Neural progenitor cell (in vitro differentiated cells): ENCODE measurements at regions not wholly inside any gene's neighbourhood (a gene's known extent, or its start where the extent isn't known, plus 50 kb on each side); places are given as distances from the start of the nearest gene placed in this dataset.

Experiments used
- DNase-seq: peaks from one replicate; pipeline ENCODE4 v3.0.0-alpha.2; 2016; ENCODE audit warnings: low spot score
- H2AFZ ChIP-seq: fragments of 200-600 bp; sonication (generic); replicated peaks from 2 replicates; pipeline ENCODE4 v1.6.1; 2016; ENCODE audit warnings: antibody characterized with exemption
- H3F3A ChIP-seq: fragments of 200-600 bp; sonication (generic); 2 replicates; pipeline ENCODE4 v1.6.1; 2016; ENCODE audit warnings: antibody characterized with exemption, low read depth
- H3K27ac ChIP-seq: fragments of 200-600 bp; sonication (generic); 2 replicates; pipeline ENCODE4 v1.5.1; 2016; ENCODE audit warnings: mild to moderate bottlenecking
- H3K27me3 ChIP-seq: fragments of 200-600 bp; sonication (generic); 2 replicates; pipeline ENCODE4 v1.6.1; 2016; ENCODE audit warnings: mild to moderate bottlenecking, moderate library complexity
- H3K36me3 ChIP-seq: fragments of 200-600 bp; sonication (generic); 2 replicates; pipeline ENCODE4 v1.5.1; 2016
- H3K4me1 ChIP-seq: fragments of 200-600 bp; sonication (generic); 2 replicates; pipeline ENCODE4 v1.6.1; 2016; ENCODE audit warnings: mixed run types
- H3K4me2 ChIP-seq: fragments of 200-600 bp; sonication (generic); 2 replicates; pipeline ENCODE4 v1.6.1; 2016
- H3K4me3 ChIP-seq: fragments of 200-600 bp; sonication (generic); 2 replicates; pipeline ENCODE4 v1.5.1; 2016
- H3K79me2 ChIP-seq: fragments of 200-600 bp; sonication (generic); 2 replicates; pipeline ENCODE4 v1.6.1; 2016; ENCODE audit warnings: low read depth
- H3K9ac ChIP-seq: fragments of 200-600 bp; sonication (generic); 2 replicates; pipeline ENCODE4 v1.6.1; 2016
- H3K9me3 ChIP-seq: fragments of 200-600 bp; sonication (generic); 2 replicates; pipeline ENCODE4 v1.5.1; 2016; ENCODE audit warnings: low read depth
- H4K20me1 ChIP-seq: fragments of 200-600 bp; sonication (generic); 2 replicates; pipeline ENCODE4 v1.6.1; 2016; ENCODE audit warnings: low read depth
- H3K27ac Mint-ChIP-seq: 3 replicates; pipeline ENCODE4 v1.8.0; 2021; ENCODE audit warnings: mixed read lengths
- H3K27me3 Mint-ChIP-seq: 2 replicates; pipeline ENCODE4 v1.8.0; 2022; ENCODE audit warnings: low read depth, mild to moderate bottlenecking, inconsistent platforms, moderate library complexity, mixed read lengths; ENCODE audit not compliant: insufficient read depth
- H3K36me3 Mint-ChIP-seq: 3 replicates; pipeline ENCODE4 v1.8.0; 2021; ENCODE audit warnings: mixed read lengths
- H3K4me1 Mint-ChIP-seq: 3 replicates; pipeline ENCODE4 v1.8.0; 2021; ENCODE audit warnings: mixed read lengths
- H3K4me3 Mint-ChIP-seq: 3 replicates; pipeline ENCODE4 v1.8.0; 2021; ENCODE audit warnings: mild to moderate bottlenecking, moderate library complexity, mixed read lengths
- H3K9me3 Mint-ChIP-seq: 3 replicates; pipeline ENCODE4 v1.8.0; 2020; ENCODE audit warnings: mixed read lengths
- CTCF ChIP-seq: fragments of 200-600 bp; sonication (generic); IDR thresholded peaks from 2 replicates; pipeline ENCODE4 v1.5.1; 2017; ENCODE audit warnings: antibody characterized with exemption, mild to moderate bottlenecking
- EZH2 ChIP-seq: fragments of 200-600 bp; sonication (generic); IDR thresholded peaks from 2 replicates; pipeline ENCODE4 v1.6.1; 2017; ENCODE audit warnings: antibody characterized with exemption, mild to moderate bottlenecking, moderate library complexity
- EZH2phosphoT487 ChIP-seq: fragments of 200-600 bp; sonication (generic); IDR thresholded peaks from 2 replicates; pipeline ENCODE4 v1.6.1; 2017; ENCODE audit warnings: antibody characterized with exemption

- Histone ChIP-seq H3F3A (no peaks in the 10 kb centered on the region), H3K9ac (no peak overlapping the region), H3K27ac (no peak overlapping the region), H3K9me3 (no peaks in the 10 kb centered on the region), H3K79me2 (no peaks in the 10 kb centered on the region), H3K4me2 (no peak overlapping the region), H3K4me3 (no peak overlapping the region), H4K20me1 (no peaks in the 10 kb centered on the region), H3K36me3 (no peaks in the 10 kb centered on the region), H3K27me3 (no peaks in the 10 kb centered on the region), H2AFZ (peak overlapping the region; percentile 37), H3K4me1 (peaks cover 11% of the 10 kb centered on the region)
- H3K27me3 Mint-ChIP-seq, result peaks cover 6% of the 10 kb centered on the region
- no peak overlapping the region for H3K4me3 Mint-ChIP-seq
- H3K9me3 Mint-ChIP-seq, result peaks cover 2% of the 10 kb centered on the region
- TF ChIP-seq EZH2phosphoT487 (no peak), EZH2 (no peak), CTCF (no peak)
- DNase-seq, result no peak
- no peaks in the 10 kb centered on the region for H3K36me3 Mint-ChIP-seq
- H3K27ac Mint-ChIP-seq, result no peak overlapping the region
- H3K4me1 Mint-ChIP-seq, result peaks cover 36% of the 10 kb centered on the region
Measured at GRCh38 chr20:39541136-39541803, 579.1 kb downstream of the DHX35 start.

- peaks cover 5% of the 10 kb centered on the region for H3K9me3 Mint-ChIP-seq
- DNase-seq, result no peak
- no peak overlapping the region for H3K4me3 Mint-ChIP-seq
- peaks cover 35% of the 10 kb centered on the region for H3K4me1 Mint-ChIP-seq
- no peaks in the 10 kb centered on the region for H3K9me3 ChIP-seq
- H3K27ac ChIP-seq, result no peak overlapping the region
- H3K9ac ChIP-seq, result no peak overlapping the region
- no peak overlapping the region for H2AFZ ChIP-seq
- no peaks in the 10 kb centered on the region for H3K36me3 ChIP-seq
- H4K20me1 ChIP-seq, result no peaks in the 10 kb centered on the region
- no peak overlapping the region for H3K27ac Mint-ChIP-seq
- peaks cover 11% of the 10 kb centered on the region for H3K4me1 ChIP-seq
- TF ChIP-seq CTCF, result no peak
- TF ChIP-seq EZH2, result no peak
- no peak for TF ChIP-seq EZH2phosphoT487
- H3K4me3 ChIP-seq, result no peak overlapping the region
- H3K79me2 ChIP-seq, result no peaks in the 10 kb centered on the region
- H3K27me3 Mint-ChIP-seq, result peaks cover 2% of the 10 kb centered on the region
- no peaks in the 10 kb centered on the region for H3F3A ChIP-seq
- H3K36me3 Mint-ChIP-seq, result no peaks in the 10 kb centered on the region
- peak overlapping the region; percentile 43 for H3K4me2 ChIP-seq
- H3K27me3 ChIP-seq, result no peaks in the 10 kb centered on the region
Measured at GRCh38 chr20:39538317-39538716, 576.2 kb downstream of the DHX35 start.

GRCh38 chr20:39535301-39535700, 573.2 kb downstream of the DHX35 start:
- TF ChIP-seq EZH2, result no peak
- Mint-ChIP-seq H3K4me3 (no peak overlapping the region), H3K4me1 (peaks cover 25% of the 10 kb centered on the region), H3K27ac (no peak overlapping the region), H3K27me3 (peaks cover 5% of the 10 kb centered on the region), H3K36me3 (no peaks in the 10 kb centered on the region), H3K9me3 (peaks cover 5% of the 10 kb centered on the region)
- peaks cover 19% of the 10 kb centered on the region for H3K4me1 ChIP-seq
- no peaks in the 10 kb centered on the region for H3K9me3 ChIP-seq
- no peak for DNase-seq
- no peaks in the 10 kb centered on the region for H3K79me2 ChIP-seq
- H3K4me3 ChIP-seq, result no peak overlapping the region
- H3K4me2 ChIP-seq, result no peak overlapping the region
- no peaks in the 10 kb centered on the region for H3K36me3 ChIP-seq
- no peak overlapping the region for H3K27ac ChIP-seq
- H3K9ac ChIP-seq, result no peak overlapping the region
- no peak overlapping the region for H2AFZ ChIP-seq
- no peaks in the 10 kb centered on the region for H4K20me1 ChIP-seq
- no peaks in the 10 kb centered on the region for H3K27me3 ChIP-seq
- no peaks in the 10 kb centered on the region for H3F3A ChIP-seq

- Mint-ChIP-seq H3K4me3 (no peak overlapping the region), H3K27ac (no peak overlapping the region), H3K27me3 (peaks cover 5% of the 10 kb centered on the region), H3K4me1 (peaks cover 30% of the 10 kb centered on the region), H3K36me3 (no peaks in the 10 kb centered on the region), H3K9me3 (peaks cover 2% of the 10 kb centered on the region)
- peaks cover 19% of the 10 kb centered on the region for H3K4me1 ChIP-seq
- H3K9me3 ChIP-seq, result no peaks in the 10 kb centered on the region
- no peak overlapping the region for H3K4me2 ChIP-seq
- no peaks in the 10 kb centered on the region for H3K27me3 ChIP-seq
- H3K9ac ChIP-seq, result no peak overlapping the region
- H4K20me1 ChIP-seq, result no peaks in the 10 kb centered on the region
- H3K4me3 ChIP-seq, result no peak overlapping the region
- H3K79me2 ChIP-seq, result no peaks in the 10 kb centered on the region
- DNase-seq, result no peak
- no peak overlapping the region for H3K27ac ChIP-seq
- no peaks in the 10 kb centered on the region for H3K36me3 ChIP-seq
- no peaks in the 10 kb centered on the region for H3F3A ChIP-seq
- TF ChIP-seq EZH2phosphoT487, result no peak
- no peak for TF ChIP-seq CTCF
- no peak for TF ChIP-seq EZH2
- H2AFZ ChIP-seq, result no peak overlapping the region
Measured at GRCh38 chr20:39534846-39535245, 572.7 kb downstream of the DHX35 start.
